ENCODE measurements at regions not wholly inside any gene's neighbourhood (a gene's known extent, or its start where the extent isn't known, plus 50 kb on each side); places are given as distances from the start of the nearest gene placed in this dataset.

- TF ChIP-seq, protein P1, sequence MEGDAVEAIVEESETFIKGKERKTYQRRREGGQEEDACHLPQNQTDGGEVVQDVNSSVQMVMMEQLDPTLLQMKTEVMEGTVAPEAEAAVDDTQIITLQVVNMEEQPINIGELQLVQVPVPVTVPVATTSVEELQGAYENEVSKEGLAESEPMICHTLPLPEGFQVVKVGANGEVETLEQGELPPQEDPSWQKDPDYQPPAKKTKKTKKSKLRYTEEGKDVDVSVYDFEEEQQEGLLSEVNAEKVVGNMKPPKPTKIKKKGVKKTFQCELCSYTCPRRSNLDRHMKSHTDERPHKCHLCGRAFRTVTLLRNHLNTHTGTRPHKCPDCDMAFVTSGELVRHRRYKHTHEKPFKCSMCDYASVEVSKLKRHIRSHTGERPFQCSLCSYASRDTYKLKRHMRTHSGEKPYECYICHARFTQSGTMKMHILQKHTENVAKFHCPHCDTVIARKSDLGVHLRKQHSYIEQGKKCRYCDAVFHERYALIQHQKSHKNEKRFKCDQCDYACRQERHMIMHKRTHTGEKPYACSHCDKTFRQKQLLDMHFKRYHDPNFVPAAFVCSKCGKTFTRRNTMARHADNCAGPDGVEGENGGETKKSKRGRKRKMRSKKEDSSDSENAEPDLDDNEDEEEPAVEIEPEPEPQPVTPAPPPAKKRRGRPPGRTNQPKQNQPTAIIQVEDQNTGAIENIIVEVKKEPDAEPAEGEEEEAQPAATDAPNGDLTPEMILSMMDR (IDR thresholded peaks at IDR 0.05): no peak
- no peak for TF ChIP-seq EP300 (IDR thresholded peaks at IDR 0.05)
These were observed 98.3 kb upstream of the BOD1 start for GRCh38 chr5:173714551-173715428.

Data from suprapubic skin (tissue), 3 donors.